DOHH2 (cell line): ENCODE measurements at regions not wholly inside any gene's neighbourhood (a gene's known extent, or its start where the extent isn't known, plus 50 kb on each side); places are given as distances from the start of the nearest gene placed in this dataset.

Experiments
- H3F3A ChIP-seq: fragments of 200-600 bp; sonication (generic), shearing (Covaris generic); 2 replicates; pipeline ENCODE4 v1.6.0; 2016; ENCODE audit warnings: antibody characterized with exemption, mild to moderate bottlenecking; ENCODE audit not compliant: control insufficient read depth, insufficient read depth
- H3K27ac ChIP-seq: fragments of 200-600 bp; sonication (generic); 2 replicates; pipeline ENCODE4 v1.5.1; 2014; ENCODE audit warnings: low read depth, mild to moderate bottlenecking, low read length, moderate library complexity
- H3K27me3 ChIP-seq: fragments of 200-600 bp; sonication (generic); 2 replicates; pipeline ENCODE4 v1.6.1; 2014; ENCODE audit warnings: mild to moderate bottlenecking, low read length, mixed read lengths; ENCODE audit not compliant: control insufficient read depth
- H3K36me3 ChIP-seq: fragments of 200-600 bp; sonication (generic); 2 replicates; pipeline ENCODE4 v1.6.1; 2014; ENCODE audit warnings: mild to moderate bottlenecking, low read length, moderate library complexity, mixed read lengths; ENCODE audit not compliant: control insufficient read depth
- H3K4me1 ChIP-seq: fragments of 200-600 bp; sonication (generic); 2 replicates; pipeline ENCODE4 v1.6.1; 2014; ENCODE audit warnings: mild to moderate bottlenecking, low read length, mixed read lengths; ENCODE audit not compliant: control insufficient read depth
- H3K4me2 ChIP-seq: fragments of 200-600 bp; sonication (generic); 2 replicates; pipeline ENCODE4 v1.6.0; 2014; ENCODE audit warnings: mild to moderate bottlenecking, low read length, moderate library complexity
- H3K4me3 ChIP-seq: fragments of 200-600 bp; sonication (generic); 2 replicates; pipeline ENCODE4 v1.5.1; 2014; ENCODE audit warnings: mild to moderate bottlenecking, low read length, mixed read lengths
- H3K79me2 ChIP-seq: fragments of 200-600 bp; sonication (generic); 2 replicates; pipeline ENCODE4 v1.6.1; 2014; ENCODE audit warnings: mild to moderate bottlenecking, low read length, mixed read lengths; ENCODE audit not compliant: control insufficient read depth
- H3K9me2 ChIP-seq: fragments of 200-600 bp; sonication (generic); replicated peaks from 2 replicates; pipeline ENCODE4 v1.6.1; 2014; ENCODE audit warnings: mild to moderate bottlenecking, low read length, mixed read lengths; ENCODE audit not compliant: control insufficient read depth
- H3K9me3 ChIP-seq: fragments of 200-600 bp; sonication (generic); 2 replicates; pipeline ENCODE4 v1.6.1; 2014; ENCODE audit warnings: antibody characterized with exemption, low read length, mixed read lengths; ENCODE audit not compliant: control insufficient read depth, insufficient read depth
- H4K20me1 ChIP-seq: fragments of 200-600 bp; sonication (generic); 2 replicates; pipeline ENCODE4 v1.6.0; 2014; ENCODE audit warnings: low read depth, mild to moderate bottlenecking, antibody characterized with exemption, low read length, moderate library complexity; ENCODE audit not compliant: control insufficient read depth, insufficient read depth
- CTCF ChIP-seq: fragments of 200-600 bp; sonication (generic); IDR thresholded peaks from one replicate; pipeline ENCODE4 v1.5.1; 2014; ENCODE audit warnings: antibody characterized with exemption, mild to moderate bottlenecking, low read depth, low read length; ENCODE audit not compliant: poor library complexity, severe bottlenecking
- EZH2phosphoT487 ChIP-seq: fragments of 200-600 bp; sonication (generic); IDR thresholded peaks from 2 replicates; pipeline ENCODE4 v1.6.1; 2017; ENCODE audit warnings: borderline replicate concordance, mild to moderate bottlenecking, antibody characterized with exemption, low read length, moderate library complexity, mixed read lengths

DNA sequence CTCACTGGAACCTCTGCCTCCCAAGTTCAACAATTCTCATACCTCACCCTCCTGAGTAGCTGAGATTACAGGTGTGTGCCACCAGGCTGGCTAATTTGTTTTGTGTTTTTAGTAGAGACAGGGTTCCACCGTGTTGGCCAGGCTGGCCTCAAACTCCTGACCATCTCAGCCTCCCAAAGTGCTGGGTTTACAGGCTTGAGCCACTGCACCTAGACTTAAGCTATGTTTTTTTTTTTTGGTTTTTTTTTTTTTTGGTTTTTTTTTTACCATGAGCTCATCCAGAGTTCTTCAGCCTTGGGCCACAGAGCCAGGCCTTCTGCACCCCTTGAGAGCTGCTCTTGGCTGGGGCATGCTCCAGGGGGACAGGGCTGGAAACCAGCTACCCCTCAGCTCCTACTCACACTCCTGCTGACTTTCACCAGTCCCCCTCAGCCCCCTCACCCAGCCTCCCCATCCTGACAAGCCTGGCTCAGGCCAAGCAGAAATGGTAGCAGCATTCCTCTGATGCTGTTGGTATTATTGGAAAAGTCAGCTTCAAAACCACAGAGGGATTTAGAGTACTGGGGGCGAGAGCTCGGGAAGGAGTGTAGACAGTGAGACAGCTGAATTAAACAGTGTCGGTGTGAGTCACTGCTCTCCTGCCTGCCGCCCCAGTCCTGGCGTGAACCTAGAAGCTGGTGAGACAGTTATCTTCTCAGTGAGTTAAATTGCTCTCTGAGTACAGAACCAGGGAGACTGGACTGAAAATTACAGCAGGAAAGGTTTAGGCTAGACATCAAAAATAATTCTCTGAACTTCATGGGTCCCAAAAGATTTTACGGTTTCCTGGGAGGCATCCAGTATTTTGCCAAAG is 63.7 kb downstream of the NAV1 start:
- no peak for TF ChIP-seq EZH2phosphoT487
- TF ChIP-seq CTCF = no peak
- Histone ChIP-seq H3K36me3 (no peaks in the 10 kb centered on the region), H3K4me1 (no peaks in the 10 kb centered on the region), H3K9me2 (no peaks in the 10 kb centered on the region), H3K9me3 (no peaks in the 10 kb centered on the region), H3F3A (no peaks in the 10 kb centered on the region), H4K20me1 (no peaks in the 10 kb centered on the region), H3K4me2 (no peak overlapping the region), H3K4me3 (no peak overlapping the region), H3K27me3 (peaks cover 3% of the 10 kb centered on the region; the same call in 1 of the 2 replicates), H3K27ac (no peak overlapping the region), H3K79me2 (no peaks in the 10 kb centered on the region)

- Histone ChIP-seq H3K4me1 (no peaks in the 10 kb centered on the region), H3K9me2 (no peaks in the 10 kb centered on the region), H3K4me2 (no peak overlapping the region), H3K27me3 (peaks cover 3% of the 10 kb centered on the region; the same call in 1 of the 2 replicates), H3F3A (no peaks in the 10 kb centered on the region), H3K9me3 (no peaks in the 10 kb centered on the region), H3K4me3 (no peak overlapping the region), H3K79me2 (no peaks in the 10 kb centered on the region), H4K20me1 (no peaks in the 10 kb centered on the region), H3K36me3 (no peaks in the 10 kb centered on the region), H3K27ac (no peak overlapping the region)
- no peak for TF ChIP-seq CTCF
Observed at GRCh38 chr1:201603613-201604232, 64.8 kb downstream of the NAV1 start.

- H3K9me3 ChIP-seq = no peaks in the 10 kb centered on the region
- no peaks in the 10 kb centered on the region for H3K36me3 ChIP-seq
- no peaks in the 10 kb centered on the region for H3K4me1 ChIP-seq
- H3K9me2 ChIP-seq = no peaks in the 10 kb centered on the region
- no peaks in the 10 kb centered on the region for H3K79me2 ChIP-seq
- H3K4me2 ChIP-seq = no peak overlapping the region
- H3F3A ChIP-seq = no peaks in the 10 kb centered on the region
- H3K27ac ChIP-seq = no peak overlapping the region
- TF ChIP-seq EZH2phosphoT487 (no peak), CTCF (no peak)
- H3K27me3 ChIP-seq = peaks cover 3% of the 10 kb centered on the region; the same call in 1 of the 2 replicates
- H3K4me3 ChIP-seq = no peak overlapping the region
- no peaks in the 10 kb centered on the region for H4K20me1 ChIP-seq
Observed at GRCh38 chr1:201605385-201606010, 66.6 kb downstream of the NAV1 start.
